ENCODE measurements at regions not wholly inside any gene's neighbourhood (a gene's known extent, or its start where the extent isn't known, plus 50 kb on each side); places are given as distances from the start of the nearest gene placed in this dataset.
"Not testable (repeated sequence)": the region's sequence is repeated elsewhere in the genome, so short reads cannot be mapped to it uniquely, and the experiment has no call there.

DNA sequence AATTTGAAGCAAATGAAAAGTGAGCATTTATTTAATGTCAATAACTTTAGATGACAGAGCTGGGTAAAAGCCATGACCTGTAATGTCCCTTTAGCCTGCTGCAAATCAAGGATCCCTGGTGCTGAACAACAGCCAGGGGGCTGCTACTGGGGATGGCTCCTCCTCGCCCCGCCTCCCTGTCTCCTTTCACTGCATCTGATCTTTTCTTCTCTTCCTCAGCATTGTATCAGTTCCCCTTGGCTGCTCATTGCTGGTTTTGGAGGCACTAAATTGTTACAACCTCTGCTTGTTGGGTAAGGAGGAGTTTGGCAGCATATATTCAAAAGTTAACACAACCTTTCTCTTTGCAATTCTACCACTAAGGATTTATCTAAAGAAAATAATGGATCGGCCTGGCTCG, 236.3 kb upstream of the ID2 start:
- no peak overlapping the region for H3K4me3 ChIP-seq (IDR thresholded peaks at IDR 0.05; ENCODE audit: insufficient read depth, low read depth, low read length)
- TF ChIP-seq, protein P1, sequence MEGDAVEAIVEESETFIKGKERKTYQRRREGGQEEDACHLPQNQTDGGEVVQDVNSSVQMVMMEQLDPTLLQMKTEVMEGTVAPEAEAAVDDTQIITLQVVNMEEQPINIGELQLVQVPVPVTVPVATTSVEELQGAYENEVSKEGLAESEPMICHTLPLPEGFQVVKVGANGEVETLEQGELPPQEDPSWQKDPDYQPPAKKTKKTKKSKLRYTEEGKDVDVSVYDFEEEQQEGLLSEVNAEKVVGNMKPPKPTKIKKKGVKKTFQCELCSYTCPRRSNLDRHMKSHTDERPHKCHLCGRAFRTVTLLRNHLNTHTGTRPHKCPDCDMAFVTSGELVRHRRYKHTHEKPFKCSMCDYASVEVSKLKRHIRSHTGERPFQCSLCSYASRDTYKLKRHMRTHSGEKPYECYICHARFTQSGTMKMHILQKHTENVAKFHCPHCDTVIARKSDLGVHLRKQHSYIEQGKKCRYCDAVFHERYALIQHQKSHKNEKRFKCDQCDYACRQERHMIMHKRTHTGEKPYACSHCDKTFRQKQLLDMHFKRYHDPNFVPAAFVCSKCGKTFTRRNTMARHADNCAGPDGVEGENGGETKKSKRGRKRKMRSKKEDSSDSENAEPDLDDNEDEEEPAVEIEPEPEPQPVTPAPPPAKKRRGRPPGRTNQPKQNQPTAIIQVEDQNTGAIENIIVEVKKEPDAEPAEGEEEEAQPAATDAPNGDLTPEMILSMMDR (conservative IDR thresholded peaks at IDR 0.05; ENCODE audit: low read depth, low read length), result no peak
- H3K79me2 ChIP-seq (ENCODE audit: insufficient read depth, low read depth), result no peaks in the 10 kb centered on the region
- no peaks in the 10 kb centered on the region for H3K27me3 ChIP-seq (ENCODE audit: insufficient read depth, low read depth)
- no peak overlapping the region for H3K4me2 ChIP-seq
- H3K9ac ChIP-seq, result no peak overlapping the region
- no peaks in the 10 kb centered on the region for H3K36me3 ChIP-seq (ENCODE audit: insufficient read depth)
- no peak overlapping the region for H2AFZ ChIP-seq (ENCODE audit: low read depth)
- no peak overlapping the region for H3K27ac ChIP-seq
- no peaks in the 10 kb centered on the region for H4K20me1 ChIP-seq (ENCODE audit: insufficient read depth)
- no peaks in the 10 kb centered on the region for H3K4me1 ChIP-seq (ENCODE audit: low read depth, poor library complexity, severe bottlenecking)

- not testable (repeated sequence) for H3K36me3 ChIP-seq (ENCODE audit: insufficient read depth); H3K27me3 ChIP-seq (ENCODE audit: insufficient read depth, low read depth); H4K20me1 ChIP-seq (ENCODE audit: insufficient read depth); H2AFZ ChIP-seq (ENCODE audit: low read depth); H3K9ac ChIP-seq; H3K4me1 ChIP-seq (ENCODE audit: low read depth, poor library complexity, severe bottlenecking); H3K4me2 ChIP-seq; H3K4me3 ChIP-seq (IDR thresholded peaks at IDR 0.05; ENCODE audit: insufficient read depth, low read depth, low read length); H3K79me2 ChIP-seq (ENCODE audit: insufficient read depth, low read depth); H3K27ac ChIP-seq
Observed at GRCh38 chr2:8446751-8447150, 235.1 kb upstream of the ID2 start.

DNA sequence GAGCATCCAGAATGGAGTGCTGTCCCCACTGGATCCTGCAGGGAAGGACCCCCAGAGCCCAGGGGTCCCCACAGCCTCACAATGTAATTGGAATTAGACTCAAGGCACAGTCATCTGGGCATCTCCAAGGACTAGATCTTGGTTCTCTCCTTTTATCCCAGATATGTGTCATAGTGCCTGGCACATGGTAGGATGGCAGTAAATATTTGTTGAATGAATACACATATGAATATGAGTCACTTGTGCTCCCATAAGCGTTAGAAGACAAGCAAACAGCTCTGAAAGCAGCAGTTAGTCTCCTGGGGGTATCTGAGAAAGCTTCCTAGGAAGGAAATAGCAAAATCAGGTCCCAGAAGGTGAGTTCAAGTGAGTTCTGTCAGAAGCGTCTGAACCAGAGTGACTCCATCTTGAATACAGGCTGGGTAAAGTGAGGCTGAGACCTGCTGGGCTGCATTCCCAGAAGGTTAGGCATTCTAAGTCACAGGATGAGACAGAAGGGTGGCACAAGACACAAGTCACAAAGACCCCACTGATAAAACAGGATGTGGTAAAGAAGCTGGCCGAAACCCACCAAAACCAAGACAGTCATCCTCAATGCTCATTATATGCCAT, 234.1 kb upstream of the ID2 start:
- Histone ChIP-seq H3K4me2 (no peak overlapping the region), H3K27ac (no peak overlapping the region), H3K36me3 (ENCODE audit: insufficient read depth) (no peaks in the 10 kb centered on the region), H3K4me3 (IDR thresholded peaks at IDR 0.05; ENCODE audit: insufficient read depth, low read depth, low read length) (no peak overlapping the region), H3K9ac (no peak overlapping the region), H3K79me2 (ENCODE audit: insufficient read depth, low read depth) (no peaks in the 10 kb centered on the region), H3K27me3 (ENCODE audit: insufficient read depth, low read depth) (no peaks in the 10 kb centered on the region), H3K4me1 (ENCODE audit: low read depth, poor library complexity, severe bottlenecking) (no peaks in the 10 kb centered on the region), H2AFZ (ENCODE audit: low read depth) (no peak overlapping the region), H4K20me1 (ENCODE audit: insufficient read depth) (no peaks in the 10 kb centered on the region)
- TF ChIP-seq, protein P1 (conservative IDR thresholded peaks at IDR 0.05; ENCODE audit: low read depth, low read length), result no peak

GRCh38 chr2:8448824-8449556, 232.9 kb upstream of the ID2 start:
- H3K4me2 ChIP-seq, result no peak overlapping the region
- TF ChIP-seq, protein P1 (conservative IDR thresholded peaks at IDR 0.05; ENCODE audit: low read depth, low read length), result no peak
- no peaks in the 10 kb centered on the region for H3K4me1 ChIP-seq (ENCODE audit: low read depth, poor library complexity, severe bottlenecking)
- no peaks in the 10 kb centered on the region for H4K20me1 ChIP-seq (ENCODE audit: insufficient read depth)
- H3K79me2 ChIP-seq (ENCODE audit: insufficient read depth, low read depth), result no peaks in the 10 kb centered on the region
- H3K36me3 ChIP-seq (ENCODE audit: insufficient read depth), result no peaks in the 10 kb centered on the region
- H3K27me3 ChIP-seq (ENCODE audit: insufficient read depth, low read depth), result no peaks in the 10 kb centered on the region
- no peak overlapping the region for H2AFZ ChIP-seq (ENCODE audit: low read depth)
- H3K9ac ChIP-seq, result no peak overlapping the region
- H3K27ac ChIP-seq, result no peak overlapping the region
- no peak overlapping the region for H3K4me3 ChIP-seq (IDR thresholded peaks at IDR 0.05; ENCODE audit: insufficient read depth, low read depth, low read length)

DNA sequence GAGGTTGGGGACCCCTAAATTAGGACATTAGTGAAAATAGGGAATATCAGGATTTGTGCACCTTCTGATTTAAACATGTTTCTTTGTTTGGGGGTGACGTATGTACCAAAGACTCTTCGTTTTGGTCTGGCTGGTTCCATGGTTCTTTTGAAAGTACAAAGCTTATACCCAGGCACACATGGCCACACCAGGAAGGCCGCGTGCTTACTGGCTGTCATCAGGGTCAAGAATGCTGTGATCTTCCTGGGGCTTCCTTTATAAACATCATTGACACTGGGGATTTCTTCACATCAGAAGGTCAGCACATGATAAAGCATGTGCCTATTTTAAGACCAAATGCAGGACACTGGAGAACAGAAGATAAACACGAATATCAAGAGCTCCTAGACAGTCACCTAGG, 230.6 kb upstream of the ID2 start:
- Histone ChIP-seq H4K20me1 (ENCODE audit: insufficient read depth) (no peaks in the 10 kb centered on the region), H3K79me2 (ENCODE audit: insufficient read depth, low read depth) (no peaks in the 10 kb centered on the region), H2AFZ (ENCODE audit: low read depth) (no peak overlapping the region), H3K27me3 (ENCODE audit: insufficient read depth, low read depth) (no peaks in the 10 kb centered on the region), H3K4me3 (IDR thresholded peaks at IDR 0.05; ENCODE audit: insufficient read depth, low read depth, low read length) (no peak overlapping the region), H3K36me3 (ENCODE audit: insufficient read depth) (no peaks in the 10 kb centered on the region), H3K9ac (no peak overlapping the region), H3K4me2 (no peak overlapping the region), H3K27ac (no peak overlapping the region), H3K4me1 (ENCODE audit: low read depth, poor library complexity, severe bottlenecking) (peaks cover 12% of the 10 kb centered on the region)
- TF ChIP-seq, protein P1 (conservative IDR thresholded peaks at IDR 0.05; ENCODE audit: low read depth, low read length), result no peak

Data from KMS-11 (cell line).